T-cell (primary cell): ENCODE measurements at regions not wholly inside any gene's neighbourhood (a gene's known extent, or its start where the extent isn't known, plus 50 kb on each side); places are given as distances from the start of the nearest gene placed in this dataset.

Source experiments
- ATAC-seq, 4 experiments: fragments of 200-7000 bp in 3 of 4; fragments of 150-1000 bp in 1 of 4; cut with Tn5 transposase; replicated peaks in 1 of 4; 1 replicate in 3 of 4; 2 replicates in 1 of 4; pipeline ENCODE4 v1.10.0; 2021; ENCODE audit warnings: moderate library complexity in 3 of 4, mild to moderate bottlenecking in 2 of 4, moderate number of reproducible peaks in 1 of 4
- CTCF ChIA-PET, 2 donors: fragments of 300-600 bp; sonication (Branson Sonifier 250); formaldehyde crosslinking; loops; one replicate each; lab custom pipeline; 2022; ENCODE audit warnings: antibody characterized with exemption in 2 of 2; lab: Charles Lee
- POLR2A ChIA-PET, 2 donors: fragments of 300-600 bp; sonication (Branson Sonifier 250); formaldehyde crosslinking; loops; one replicate each; lab custom pipeline; 2022; ENCODE audit warnings: antibody characterized with exemption in 2 of 2; lab: Charles Lee
- DNase-seq, 35 experiments: peaks; one replicate each; pipeline versions ENCODE4 v3.0.0 to v3.0.0-alpha.2; 2013 to 2023
- H3K27ac ChIP-seq: one replicate; pipeline ENCODE4 v1.5.1; 2013; ENCODE audit warnings: low read length
- H3K27me3 ChIP-seq, 2 experiments: replicated peaks in 1 of 2; 1 replicate in 1 of 2; 2 replicates in 1 of 2; pipeline versions ENCODE4 v1.6.1 to v1.7.0; 2013; ENCODE audit warnings: low read length in 1 of 2, mixed read lengths in 1 of 2; ENCODE audit not compliant: control insufficient read depth in 2 of 2, insufficient read depth in 2 of 2; ENCODE audit errors: extremely low read depth in 1 of 2
- H3K36me3 ChIP-seq, 2 donors: 1 replicate in 1 of 2; 2 replicates in 1 of 2; pipeline versions ENCODE4 v1.6.1 to v1.7.0; 2013; ENCODE audit warnings: low read length in 1 of 2; ENCODE audit not compliant: control insufficient read depth in 2 of 2, insufficient read depth in 1 of 2; ENCODE audit errors: extremely low read depth in 1 of 2
- H3K4me1 ChIP-seq, 2 experiments: 1 replicate in 1 of 2; 2 replicates in 1 of 2; pipeline versions ENCODE4 v1.6.1 to v1.7.0; 2013; ENCODE audit warnings: low read length in 2 of 2, mixed read lengths in 1 of 2; ENCODE audit not compliant: insufficient read depth in 2 of 2, control insufficient read depth in 1 of 2; ENCODE audit errors: extremely low read depth in 1 of 2
- H3K4me3 ChIP-seq, 2 donors: 1 replicate in 1 of 2; 2 replicates in 1 of 2; pipeline versions ENCODE4 v1.5.1 to v1.7.0; 2013; ENCODE audit warnings: mild to moderate bottlenecking in 2 of 2, low read length in 1 of 2, moderate library complexity in 1 of 2; ENCODE audit not compliant: control insufficient read depth in 1 of 2; ENCODE audit errors: extremely low read depth in 1 of 2
- H3K9me3 ChIP-seq: 2 replicates; pipeline ENCODE4 v1.7.0; 2013
- H3K27ac Mint-ChIP-seq, 2 donors: one replicate each; pipeline ENCODE4 v1.8.0; 2020 to 2021; ENCODE audit warnings: mild to moderate bottlenecking in 2 of 2, mixed read lengths in 2 of 2
- H3K27me3 Mint-ChIP-seq, 2 donors: one replicate each; pipeline ENCODE4 v1.8.0; 2021 to 2022; ENCODE audit warnings: mixed read lengths in 2 of 2
- H3K36me3 Mint-ChIP-seq: one replicate; pipeline ENCODE4 v1.8.0; 2021; ENCODE audit warnings: mixed read lengths
- H3K4me1 Mint-ChIP-seq, 3 donors: one replicate each; pipeline ENCODE4 v1.8.0; 2020 to 2022; ENCODE audit warnings: mixed read lengths in 3 of 3, mild to moderate bottlenecking in 1 of 3
- H3K4me3 Mint-ChIP-seq, 3 donors: one replicate each; pipeline ENCODE4 v1.8.0; 2020 to 2022; ENCODE audit warnings: mild to moderate bottlenecking in 3 of 3, mixed read lengths in 3 of 3, moderate library complexity in 3 of 3
- H3K9me3 Mint-ChIP-seq, 3 donors: one replicate each; pipeline ENCODE4 v1.8.0; 2020 to 2022; ENCODE audit warnings: mixed read lengths in 3 of 3
- WGBS: methylation state at CpG from one replicate; pipeline ENCODE4 v1.1.5; 2013; ENCODE audit warnings: missing lambda C conversion rate; ENCODE audit not compliant: insufficient coverage; 5-methylcytosine and 5-hydroxymethylcytosine counted together

DNA sequence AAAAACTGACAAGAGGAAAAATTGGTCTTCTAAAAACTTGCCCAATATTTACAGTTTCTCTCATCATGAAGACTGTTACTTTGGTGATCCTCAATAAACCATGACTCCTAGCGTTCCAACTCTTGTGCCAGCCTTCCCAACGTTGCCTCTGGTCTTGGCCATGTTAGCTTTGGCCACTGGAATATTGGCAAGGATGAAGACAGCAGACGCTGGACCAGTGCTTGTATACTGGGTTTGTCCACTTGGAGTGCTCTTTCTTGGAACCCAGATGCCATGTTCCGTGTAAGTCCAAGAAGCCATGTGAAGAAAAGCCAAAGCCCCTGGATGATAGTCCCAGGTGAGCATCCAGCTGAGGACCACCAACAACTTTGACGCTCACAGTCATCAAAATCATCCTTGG lies 379.6 kb downstream of the NUAK1 start:
- CTCF ChIA-PET = no interaction called here
- no peaks in the 10 kb centered on the region for H3K4me1 Mint-ChIP-seq
- peaks cover 3 to 4% of the 10 kb centered on the region in 2 donors for H3K27me3 Mint-ChIP-seq

GRCh38 chr12:105761075-105761474 lies 377.7 kb downstream of the NUAK1 start:
- no peaks in the 10 kb centered on the region for H3K9me3 ChIP-seq
- H3K36me3 Mint-ChIP-seq = no peaks in the 10 kb centered on the region
- ATAC-seq (no peak), DNase-seq (no peak)
- no peaks in the 10 kb centered on the region for H3K4me1 Mint-ChIP-seq
- no peaks in the 10 kb centered on the region for H3K27me3 ChIP-seq
- ChIA-PET POLR2A (no interaction called here), CTCF (no interaction called here)
- H3K36me3 ChIP-seq = no peaks in the 10 kb centered on the region
- peaks cover 0 to 4% (median 4%) of the 10 kb centered on the region in 3 donors for H3K9me3 Mint-ChIP-seq
- no peaks in the 10 kb centered on the region for H3K4me1 ChIP-seq
- no peak overlapping the region for H3K27ac Mint-ChIP-seq
- H3K4me3 ChIP-seq = no peak overlapping the region
- peaks cover 3 to 4% of the 10 kb centered on the region in 2 donors for H3K27me3 Mint-ChIP-seq
- no peak overlapping the region for H3K4me3 Mint-ChIP-seq
- H3K27ac ChIP-seq = no peak overlapping the region
- no CpG with 5 or more reads among the region's 1 CpG for WGBS

More for the DNA sequence above, 379.6 kb downstream of the NUAK1 start:
- DNase-seq (peak in 1 of 35 experiments; percentile 0), ATAC-seq (no peak)
- WGBS = 75% methylated on average over 4 of the region's 5 CpGs
- Mint-ChIP-seq H3K9me3 (peaks cover 0 to 4% (median 4%) of the 10 kb centered on the region in 3 donors), H3K4me3 (no peak overlapping the region), H3K36me3 (no peaks in the 10 kb centered on the region), H3K27ac (no peak overlapping the region)
- H3K27ac ChIP-seq = no peak overlapping the region
- no peaks in the 10 kb centered on the region for H3K4me1 ChIP-seq
- POLR2A ChIA-PET = interaction anchor here in 1 of 2 donors (0.7 kb wide), 1 partner anchor 903 kb away, joined by 3 read pairs; no protein-coding TSS in a partner anchor
- no peaks in the 10 kb centered on the region for H3K27me3 ChIP-seq
- no peaks in the 10 kb centered on the region for H3K36me3 ChIP-seq
- H3K4me3 ChIP-seq = no peak overlapping the region
- H3K9me3 ChIP-seq = no peaks in the 10 kb centered on the region

DNA sequence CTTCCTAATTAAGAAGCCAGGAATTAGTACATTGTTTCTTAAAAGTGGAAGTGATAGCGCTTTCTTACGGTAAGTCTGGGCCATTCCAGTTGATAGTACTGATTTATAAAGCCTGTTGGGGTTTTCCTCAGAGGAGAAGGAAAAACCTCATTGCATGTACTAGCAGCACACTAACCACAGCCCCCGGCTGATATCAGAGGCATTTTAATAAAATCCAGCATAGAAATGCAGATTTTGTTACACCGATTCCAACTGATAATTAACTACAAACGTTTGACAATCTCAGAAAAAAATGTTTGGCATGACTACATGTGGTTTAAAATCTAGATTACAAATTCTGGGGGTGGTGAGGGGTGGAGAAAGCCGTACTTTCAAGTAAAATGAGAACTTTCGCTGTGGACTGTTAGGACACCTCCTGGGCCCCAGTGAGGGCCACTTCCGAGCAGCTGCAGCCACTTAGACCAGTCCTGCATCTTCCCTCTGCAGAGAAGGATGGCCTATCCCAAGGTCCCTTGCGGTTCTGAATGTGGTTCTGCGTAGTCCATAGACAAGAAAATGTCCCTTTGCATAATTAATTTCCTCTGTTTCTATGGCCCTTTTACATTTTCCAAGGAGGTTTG lies 374.4 kb downstream of the NUAK1 start:
- no peak overlapping the region for H3K27ac ChIP-seq
- no peaks in the 10 kb centered on the region for H3K27me3 ChIP-seq
- no peaks in the 10 kb centered on the region for H3K9me3 ChIP-seq
- no peak for ATAC-seq
- H3K4me3 ChIP-seq = no peak overlapping the region
- Mint-ChIP-seq H3K4me3 (no peak overlapping the region), H3K36me3 (no peaks in the 10 kb centered on the region), H3K9me3 (peaks cover 0 to 4% (median 4%) of the 10 kb centered on the region in 3 donors), H3K27me3 (peaks cover 4 to 8% of the 10 kb centered on the region in 2 donors), H3K27ac (no peak overlapping the region), H3K4me1 (no peaks in the 10 kb centered on the region)
- CTCF ChIA-PET = no interaction called here
- WGBS = 78% methylated on average over 2 of the region's 10 CpGs
- no peak for DNase-seq
- H3K4me1 ChIP-seq = no peaks in the 10 kb centered on the region
- H3K36me3 ChIP-seq = no peaks in the 10 kb centered on the region
- POLR2A ChIA-PET = interaction anchor here in 1 of 2 donors (0.9 kb wide), 1 partner anchor 62 kb away, joined by 3 read pairs; no protein-coding TSS in a partner anchor

- Mint-ChIP-seq H3K27me3 (peaks cover 4 to 9% of the 10 kb centered on the region in 2 donors), H3K36me3 (no peaks in the 10 kb centered on the region), H3K9me3 (peaks cover 0 to 4% (median 4%) of the 10 kb centered on the region in 3 donors), H3K27ac (no peak overlapping the region), H3K4me3 (no peak overlapping the region), H3K4me1 (no peaks in the 10 kb centered on the region)
- WGBS = no CpG with 5 or more reads among the region's 6 CpGs
- DNase-seq = no peak
- Histone ChIP-seq H3K27me3 (no peaks in the 10 kb centered on the region), H3K4me3 (no peak overlapping the region), H3K36me3 (no peaks in the 10 kb centered on the region), H3K4me1 (no peaks in the 10 kb centered on the region), H3K9me3 (no peaks in the 10 kb centered on the region), H3K27ac (no peak overlapping the region)
- ATAC-seq = no peak
- ChIA-PET CTCF (no interaction called here), POLR2A (interaction anchor here in 1 of 2 donors (0.9 kb wide), 1 partner anchor 63 kb away, joined by 3 read pairs; no protein-coding TSS in a partner anchor)
These were observed 373.4 kb downstream of the NUAK1 start for GRCh38 chr12:105765053-105766014.

DNA sequence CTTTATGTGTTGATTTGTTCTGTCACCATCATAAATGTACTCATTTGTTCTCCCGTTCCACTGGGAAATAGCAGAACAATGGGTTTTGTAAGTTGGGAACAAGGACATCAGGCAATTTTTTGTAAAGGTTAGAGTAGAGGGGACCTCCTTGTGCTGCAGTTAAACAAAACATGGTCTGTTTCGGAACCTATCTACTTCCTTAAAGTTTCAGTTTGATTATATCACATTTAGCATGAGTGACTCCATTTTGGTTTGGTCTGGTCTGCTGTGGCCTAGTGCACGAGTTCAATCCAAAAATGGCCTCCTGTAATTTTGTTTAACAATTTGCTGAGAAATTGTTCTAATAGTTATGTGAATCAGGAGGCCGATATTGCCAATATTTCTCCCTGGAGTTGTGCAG lies 372.7 kb downstream of the NUAK1 start:
- no peak for DNase-seq
- 78% methylated on average over 1 of the region's 4 CpGs for WGBS
- no peak overlapping the region for H3K27ac Mint-ChIP-seq
- H3K36me3 ChIP-seq = no peaks in the 10 kb centered on the region
- no peaks in the 10 kb centered on the region for H3K36me3 Mint-ChIP-seq
- H3K27me3 ChIP-seq = no peaks in the 10 kb centered on the region
- no peak overlapping the region for H3K4me3 Mint-ChIP-seq
- no peaks in the 10 kb centered on the region for H3K9me3 ChIP-seq
- H3K27ac ChIP-seq = no peak overlapping the region
- peaks cover 0 to 4% (median 4%) of the 10 kb centered on the region in 3 donors for H3K9me3 Mint-ChIP-seq
- H3K4me3 ChIP-seq = no peak overlapping the region
- H3K27me3 Mint-ChIP-seq = peaks cover 4 to 13% of the 10 kb centered on the region in 2 donors
- no peaks in the 10 kb centered on the region for H3K4me1 ChIP-seq
- no peaks in the 10 kb centered on the region for H3K4me1 Mint-ChIP-seq
- POLR2A ChIA-PET = no interaction called here
- CTCF ChIA-PET = no interaction called here
- no peak for ATAC-seq

DNA sequence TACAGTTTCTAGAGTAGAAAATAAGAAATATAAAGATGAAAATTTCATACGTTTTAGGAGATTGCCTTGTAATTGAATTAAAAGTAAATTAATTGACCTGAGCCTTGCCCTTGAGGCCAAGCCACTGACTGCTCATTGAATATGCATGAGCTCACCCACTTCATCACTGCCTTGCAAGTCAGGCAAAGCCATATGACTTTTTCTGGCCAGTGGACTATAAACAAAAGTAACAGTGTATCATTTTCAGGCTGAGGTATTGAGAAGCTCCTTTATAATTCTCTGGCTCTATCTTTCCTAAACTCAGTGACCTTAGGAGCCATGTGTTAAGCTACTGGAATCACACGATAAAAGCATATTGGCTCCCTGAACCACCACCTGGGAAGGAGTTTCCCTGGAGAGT lies 369.3 kb downstream of the NUAK1 start:
- Mint-ChIP-seq H3K36me3 (no peaks in the 10 kb centered on the region), H3K4me1 (no peaks in the 10 kb centered on the region), H3K27me3 (peaks cover 4 to 10% of the 10 kb centered on the region in 2 donors), H3K27ac (no peak overlapping the region), H3K4me3 (no peak overlapping the region), H3K9me3 (peaks cover 0 to 4% (median 0%) of the 10 kb centered on the region in 3 donors)
- ChIA-PET POLR2A (no interaction called here), CTCF (no interaction called here)
- Histone ChIP-seq H3K4me1 (no peaks in the 10 kb centered on the region), H3K27ac (no peak overlapping the region), H3K4me3 (no peak overlapping the region), H3K27me3 (no peaks in the 10 kb centered on the region), H3K9me3 (no peaks in the 10 kb centered on the region), H3K36me3 (no peaks in the 10 kb centered on the region)
- no CpG with 5 or more reads among the region's 2 CpGs for WGBS
- no peak for DNase-seq
- no peak for ATAC-seq
